ENCODE measurements at regions not wholly inside any gene's neighbourhood (a gene's known extent, or its start where the extent isn't known, plus 50 kb on each side); places are given as distances from the start of the nearest gene placed in this dataset.

GRCh38 chr2:37837628-37838328 lies 87.3 kb upstream of the RMDN2 start:
- TF ChIP-seq CTCF (conservative IDR thresholded peaks at IDR 0.05; ENCODE audit: low read length) (no peak), EZH2phosphoT487 (IDR thresholded peaks at IDR 0.05; ENCODE audit: borderline replicate concordance) (no peak)

All from Loucy (cell line).